ENCODE measurements at regions not wholly inside any gene's neighbourhood (a gene's known extent, or its start where the extent isn't known, plus 50 kb on each side); places are given as distances from the start of the nearest gene placed in this dataset.
A peak's percentile ranks its signal among the peaks of the same experiment; 100 is the strongest.

DNA sequence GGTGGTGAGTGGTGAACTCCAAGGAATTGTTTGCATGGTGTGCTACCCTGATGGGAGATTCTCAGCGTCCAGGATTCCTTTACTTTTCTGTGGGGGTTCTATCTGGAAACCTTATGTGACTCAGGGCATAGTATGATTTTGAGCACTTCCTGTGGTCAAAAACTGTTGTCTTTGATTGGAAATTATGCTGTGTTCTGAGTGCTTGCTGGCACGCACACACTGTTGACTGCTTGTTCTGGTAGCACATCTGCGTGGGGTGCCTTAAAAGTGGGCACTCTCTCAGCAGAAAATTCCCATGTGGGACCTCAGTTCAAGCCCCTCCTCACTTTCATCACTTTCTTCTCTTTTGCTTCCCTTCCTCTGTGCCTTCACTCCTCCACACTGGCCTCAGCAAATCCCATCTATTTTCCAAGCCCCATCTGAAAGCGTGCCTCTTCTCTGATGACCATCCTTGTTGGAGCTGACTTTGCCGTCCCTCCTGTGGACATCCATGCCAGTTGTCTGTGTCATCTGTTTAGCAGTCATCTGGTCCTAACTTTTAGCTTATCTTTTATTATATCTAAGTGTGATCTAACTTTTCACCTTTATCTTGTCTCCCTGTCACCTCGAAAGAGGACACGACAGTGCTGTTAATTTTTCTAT lies 56.4 kb upstream of the NPAS1 start:
- H3K9ac ChIP-seq (ENCODE audit: control insufficient read depth, extremely low read depth, insufficient read depth, low read length): no peak overlapping the region

DNA sequence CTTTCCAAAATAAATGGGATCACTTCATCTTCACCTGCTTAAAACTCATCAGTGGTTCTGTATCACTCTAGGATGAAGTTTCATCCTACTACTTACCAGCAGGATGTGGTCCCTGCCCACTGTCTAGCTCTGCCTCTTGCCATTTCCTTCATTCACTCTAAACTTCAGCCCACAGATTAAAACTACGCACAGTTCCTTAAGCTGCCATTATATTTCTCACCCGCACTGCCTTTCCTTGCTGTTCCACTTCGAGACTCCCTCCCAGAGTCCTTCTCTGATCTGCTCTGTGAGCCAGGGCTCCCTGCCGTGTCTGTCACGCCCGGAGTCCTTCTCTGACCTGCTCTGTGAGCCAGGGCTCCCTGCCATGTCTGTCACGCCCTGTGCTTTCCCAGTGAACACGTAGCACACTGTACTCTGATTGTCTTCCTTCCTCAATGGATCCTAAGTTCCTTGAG lies 52.0 kb upstream of the NPAS1 start:
- H3K27ac ChIP-seq (ENCODE audit: control insufficient read depth, insufficient read depth, low read length): no peak overlapping the region
- H3K4me3 ChIP-seq (ENCODE audit: control insufficient read depth in 2 of 3, extremely low read depth in 1 of 3, insufficient read depth in 2 of 3, low read depth in 1 of 3, low read length in 3 of 3): no peak overlapping the region
- H3K27me3 ChIP-seq (ENCODE audit: control insufficient read depth, extremely low read depth, insufficient read depth, low read length): no peaks in the 10 kb centered on the region
- H3K4me2 ChIP-seq (ENCODE audit: control insufficient read depth, extremely low read depth, insufficient read depth, low read depth, low read length): peak overlapping the region; percentile 18
- no peaks in the 10 kb centered on the region for H3K9me3 ChIP-seq (ENCODE audit: control insufficient read depth, low read depth, low read length)
- dilution Hi-C loops (cut with MboI; ENCODE audit: extremely low pct_ligation_motif_present, low sequenced_read_pairs): no loop called here
- H4K20me1 ChIP-seq (ENCODE audit: control insufficient read depth, extremely low read depth, insufficient read depth, low read length): no peaks in the 10 kb centered on the region
- TF ChIP-seq, protein P1, sequence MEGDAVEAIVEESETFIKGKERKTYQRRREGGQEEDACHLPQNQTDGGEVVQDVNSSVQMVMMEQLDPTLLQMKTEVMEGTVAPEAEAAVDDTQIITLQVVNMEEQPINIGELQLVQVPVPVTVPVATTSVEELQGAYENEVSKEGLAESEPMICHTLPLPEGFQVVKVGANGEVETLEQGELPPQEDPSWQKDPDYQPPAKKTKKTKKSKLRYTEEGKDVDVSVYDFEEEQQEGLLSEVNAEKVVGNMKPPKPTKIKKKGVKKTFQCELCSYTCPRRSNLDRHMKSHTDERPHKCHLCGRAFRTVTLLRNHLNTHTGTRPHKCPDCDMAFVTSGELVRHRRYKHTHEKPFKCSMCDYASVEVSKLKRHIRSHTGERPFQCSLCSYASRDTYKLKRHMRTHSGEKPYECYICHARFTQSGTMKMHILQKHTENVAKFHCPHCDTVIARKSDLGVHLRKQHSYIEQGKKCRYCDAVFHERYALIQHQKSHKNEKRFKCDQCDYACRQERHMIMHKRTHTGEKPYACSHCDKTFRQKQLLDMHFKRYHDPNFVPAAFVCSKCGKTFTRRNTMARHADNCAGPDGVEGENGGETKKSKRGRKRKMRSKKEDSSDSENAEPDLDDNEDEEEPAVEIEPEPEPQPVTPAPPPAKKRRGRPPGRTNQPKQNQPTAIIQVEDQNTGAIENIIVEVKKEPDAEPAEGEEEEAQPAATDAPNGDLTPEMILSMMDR (optimal IDR thresholded peaks at IDR 0.05 in 1 of 3, IDR thresholded peaks at IDR 0.05 in 1 of 3, conservative IDR thresholded peaks at IDR 0.05 in 1 of 3; ENCODE audit: extremely low read depth in 1 of 3, insufficient read depth in 2 of 3, low read length in 3 of 3): no peak
- DNase-seq (ENCODE audit: low read depth, low spot score) (no peak), FAIRE-seq (no peak)
- H3K9ac ChIP-seq (ENCODE audit: control insufficient read depth, extremely low read depth, insufficient read depth, low read length): no peak overlapping the region
- H3K9me1 ChIP-seq (ENCODE audit: control insufficient read depth, extremely low read depth, insufficient read depth, low read length): peaks cover 6% of the 10 kb centered on the region
- peaks cover 4% of the 10 kb centered on the region for H3K4me1 ChIP-seq (ENCODE audit: control insufficient read depth, extremely low read depth, insufficient read depth, low read length)
- no peak overlapping the region for H2AFZ ChIP-seq (ENCODE audit: control insufficient read depth, low read length)
- peaks cover 4 to 8% of the 10 kb centered on the region in 2 experiments for H3K36me3 ChIP-seq (ENCODE audit: control insufficient read depth in 2 of 2, extremely low read depth in 1 of 2, insufficient read depth in 2 of 2, low read length in 2 of 2)
- peaks cover 4% of the 10 kb centered on the region for H3K79me2 ChIP-seq (ENCODE audit: control insufficient read depth, insufficient read depth, low read length)

More for the DNA sequence above, 56.4 kb upstream of the NPAS1 start:
- H2AFZ ChIP-seq (ENCODE audit: control insufficient read depth, low read length): no peak overlapping the region
- peaks cover 4% of the 10 kb centered on the region for H3K4me1 ChIP-seq (ENCODE audit: control insufficient read depth, extremely low read depth, insufficient read depth, low read length)
- H3K27me3 ChIP-seq (ENCODE audit: control insufficient read depth, extremely low read depth, insufficient read depth, low read length): no peaks in the 10 kb centered on the region
- TF ChIP-seq EZH2 (IDR thresholded peaks at IDR 0.05; ENCODE audit: low read length): no peak
- TF ChIP-seq, protein P1 (optimal IDR thresholded peaks at IDR 0.05 in 1 of 3, IDR thresholded peaks at IDR 0.05 in 1 of 3, conservative IDR thresholded peaks at IDR 0.05 in 1 of 3; ENCODE audit: extremely low read depth in 1 of 3, insufficient read depth in 2 of 3, low read length in 3 of 3): no peak
- H3K27ac ChIP-seq (ENCODE audit: control insufficient read depth, insufficient read depth, low read length): no peak overlapping the region
- peaks cover 6% of the 10 kb centered on the region for H3K9me1 ChIP-seq (ENCODE audit: control insufficient read depth, extremely low read depth, insufficient read depth, low read length)
- no peak overlapping the region for H3K4me3 ChIP-seq (ENCODE audit: control insufficient read depth in 2 of 3, extremely low read depth in 1 of 3, insufficient read depth in 2 of 3, low read depth in 1 of 3, low read length in 3 of 3)
- FAIRE-seq (no peak), DNase-seq (ENCODE audit: low read depth, low spot score) (no peak)
- no peaks in the 10 kb centered on the region for H3K9me3 ChIP-seq (ENCODE audit: control insufficient read depth, low read depth, low read length)
- no peaks in the 10 kb centered on the region for H4K20me1 ChIP-seq (ENCODE audit: control insufficient read depth, extremely low read depth, insufficient read depth, low read length)
- H3K36me3 ChIP-seq (ENCODE audit: control insufficient read depth in 2 of 2, extremely low read depth in 1 of 2, insufficient read depth in 2 of 2, low read length in 2 of 2): peaks cover 0 to 1% of the 10 kb centered on the region in 2 experiments
- dilution Hi-C loops (cut with MboI; ENCODE audit: extremely low pct_ligation_motif_present, low sequenced_read_pairs): no loop called here
- H3K79me2 ChIP-seq (ENCODE audit: control insufficient read depth, insufficient read depth, low read length): peaks cover 12% of the 10 kb centered on the region
- no peak overlapping the region for H3K4me2 ChIP-seq (ENCODE audit: control insufficient read depth, extremely low read depth, insufficient read depth, low read depth, low read length)

All from keratinocyte (primary cell).